Neural cell (in vitro differentiated cells): ENCODE measurements at regions not wholly inside any gene's neighbourhood (a gene's known extent, or its start where the extent isn't known, plus 50 kb on each side); places are given as distances from the start of the nearest gene placed in this dataset.

Experiments used
- H2AFZ ChIP-seq: fragments of 200-600, 300-800 bp; sonication (generic), shearing (Covaris generic); 2 replicates; pipeline ENCODE4 v1.6.0; 2014; ENCODE audit warnings: low read depth, mild to moderate bottlenecking, antibody characterized with exemption, low read length, moderate library complexity
- H3F3A ChIP-seq: fragments of 200-600 bp; shearing (Covaris generic); 2 replicates; pipeline ENCODE4 v1.6.1; 2016; ENCODE audit warnings: mild to moderate bottlenecking, moderate library complexity, mixed read lengths, antibody characterized with exemption, low read length; ENCODE audit not compliant: insufficient read depth, poor library complexity, severe bottlenecking
- H3K27ac ChIP-seq: fragments of 200-600, 300-800 bp; sonication (generic), shearing (Covaris generic); 2 replicates; pipeline ENCODE4 v1.5.1; 2014; ENCODE audit warnings: mild to moderate bottlenecking, low read length, moderate library complexity
- H3K27me3 ChIP-seq: fragments of 300-800, 200-600 bp; sonication (generic), shearing (Covaris generic); 2 replicates; pipeline ENCODE4 v1.6.0; 2014; ENCODE audit warnings: mild to moderate bottlenecking, low read depth, low read length, moderate library complexity; ENCODE audit not compliant: insufficient read depth
- H3K36me3 ChIP-seq: fragments of 300-800, 200-600 bp; sonication (generic), shearing (Covaris generic); 2 replicates; pipeline ENCODE4 v1.5.1; 2014; ENCODE audit warnings: mild to moderate bottlenecking, antibody characterized with exemption, low read length, moderate library complexity; ENCODE audit not compliant: insufficient read depth
- H3K4me2 ChIP-seq: fragments of 300-800, 200-600 bp; sonication (generic), shearing (Covaris generic); 2 replicates; pipeline ENCODE4 v1.6.0; 2014; ENCODE audit warnings: mild to moderate bottlenecking, low read length
- H3K4me3 ChIP-seq: fragments of 300-800, 200-600 bp; sonication (generic), shearing (Covaris generic); 2 replicates; pipeline ENCODE4 v1.5.1; 2014; ENCODE audit warnings: mild to moderate bottlenecking, low read length, moderate library complexity
- H3K79me2 ChIP-seq: fragments of 200-600 bp; shearing (Covaris generic); replicated peaks from 2 replicates; pipeline ENCODE4 v1.6.0; 2014; ENCODE audit warnings: mild to moderate bottlenecking, low read length, moderate library complexity; ENCODE audit not compliant: insufficient read depth
- H3K9ac ChIP-seq: fragments of 300-800, 200-600 bp; sonication (generic), shearing (Covaris generic); 2 replicates; pipeline ENCODE4 v1.6.1; 2016; ENCODE audit warnings: mild to moderate bottlenecking, low read length, mixed read lengths
- H3K9me2 ChIP-seq: fragments of 200-600 bp; shearing (Covaris generic); 2 replicates; pipeline ENCODE4 v1.6.1; 2016; ENCODE audit warnings: mild to moderate bottlenecking, low read length, mixed read lengths; ENCODE audit not compliant: insufficient read depth
- H3K9me3 ChIP-seq: fragments of 200-600, 300-800 bp; sonication (generic), shearing (Covaris generic); 2 replicates; pipeline ENCODE4 v1.6.1; 2016; ENCODE audit warnings: mild to moderate bottlenecking, mixed run types, low read length, moderate library complexity, mixed read lengths
- H4K20me1 ChIP-seq: fragments of 200-600 bp; shearing (Covaris generic); 2 replicates; pipeline ENCODE4 v1.6.1; 2016; ENCODE audit warnings: mild to moderate bottlenecking, mixed run types; ENCODE audit not compliant: insufficient read depth
- CTCF ChIP-seq: fragments of 450-650 bp; IDR thresholded peaks from 2 replicates; pipeline ENCODE4 v1.5.1; 2014; ENCODE audit warnings: antibody characterized with exemption, mild to moderate bottlenecking, moderate library complexity; ENCODE audit not compliant: poor library complexity, severe bottlenecking
- EP300 ChIP-seq: fragments of 450-650 bp; conservative IDR thresholded peaks from 2 replicates; pipeline ENCODE4 v1.6.1; 2014; ENCODE audit warnings: antibody characterized with exemption, mild to moderate bottlenecking, moderate library complexity; ENCODE audit not compliant: poor library complexity, severe bottlenecking
- EZH2 ChIP-seq: fragments of 200-600, 300-800 bp; shearing (Covaris generic), sonication (generic); IDR thresholded peaks from 2 replicates; pipeline ENCODE4 v1.6.1; 2014; ENCODE audit warnings: antibody characterized with exemption, low read length, borderline replicate concordance, mild to moderate bottlenecking; ENCODE audit not compliant: insufficient read depth, poor library complexity, severe bottlenecking
- MXI1 ChIP-seq: fragments of 450-650 bp; conservative IDR thresholded peaks from 2 replicates; pipeline ENCODE4 v1.6.1; 2014; ENCODE audit warnings: antibody characterized with exemption, mild to moderate bottlenecking; ENCODE audit not compliant: poor library complexity, severe bottlenecking
- POLR2AphosphoS5 ChIP-seq: IDR thresholded peaks from 2 replicates; pipeline ENCODE4 v1.6.1; 2012
- RAD21 ChIP-seq: fragments of 450-650 bp; conservative IDR thresholded peaks from 2 replicates; pipeline ENCODE4 v1.6.1; 2014; ENCODE audit warnings: antibody characterized with exemption, mild to moderate bottlenecking, moderate library complexity
- REST ChIP-seq: IDR thresholded peaks from 2 replicates; pipeline ENCODE4 v1.6.1; 2012; ENCODE audit warnings: borderline replicate concordance
- SMC3 ChIP-seq: fragments of 450-650 bp; conservative IDR thresholded peaks from 2 replicates; pipeline ENCODE4 v1.6.1; 2014; ENCODE audit warnings: antibody characterized with exemption, mild to moderate bottlenecking, moderate library complexity; ENCODE audit not compliant: poor library complexity
- TAF1 ChIP-seq: IDR thresholded peaks from 2 replicates; pipeline ENCODE4 v1.6.1; 2012; ENCODE audit warnings: low read depth

- no peaks in the 10 kb centered on the region for H3K9me2 ChIP-seq
- no peaks in the 10 kb centered on the region for H3K9me3 ChIP-seq
- H3K4me3 ChIP-seq = no peak overlapping the region
- no peaks in the 10 kb centered on the region for H3K79me2 ChIP-seq
- TF ChIP-seq TAF1 = no peak
- no peak for TF ChIP-seq CTCF
- TF ChIP-seq REST = no peak
- no peak for TF ChIP-seq EP300
- no peak for TF ChIP-seq POLR2AphosphoS5
- TF ChIP-seq SMC3 = no peak
- TF ChIP-seq RAD21 = no peak
- no peak overlapping the region for H3K27ac ChIP-seq
- H3K36me3 ChIP-seq = no peaks in the 10 kb centered on the region
- H4K20me1 ChIP-seq = no peaks in the 10 kb centered on the region
- H3K27me3 ChIP-seq = no peaks in the 10 kb centered on the region
- no peak overlapping the region for H2AFZ ChIP-seq
- H3F3A ChIP-seq = no peaks in the 10 kb centered on the region
- no peak overlapping the region for H3K4me2 ChIP-seq
- H3K9ac ChIP-seq = no peak overlapping the region
These were observed 94.7 kb upstream of the PLCB4 start for GRCh38 chr20:8974009-8974708.

GRCh38 chr20:8981482-8981881 is 87.4 kb upstream of the PLCB4 start:
- Histone ChIP-seq H3K36me3 (no peaks in the 10 kb centered on the region), H4K20me1 (no peaks in the 10 kb centered on the region), H3K79me2 (no peaks in the 10 kb centered on the region), H3K9ac (no peak overlapping the region), H2AFZ (no peak overlapping the region), H3F3A (no peaks in the 10 kb centered on the region), H3K9me3 (no peaks in the 10 kb centered on the region), H3K9me2 (no peaks in the 10 kb centered on the region), H3K4me3 (no peak overlapping the region), H3K27ac (no peak overlapping the region), H3K4me2 (no peak overlapping the region), H3K27me3 (no peaks in the 10 kb centered on the region)
- TF ChIP-seq CTCF (no peak), EP300 (no peak), RAD21 (no peak), SMC3 (no peak), REST (no peak), MXI1 (no peak), POLR2AphosphoS5 (no peak), EZH2 (no peak), TAF1 (no peak)
